ENCODE measurements at regions not wholly inside any gene's neighbourhood (a gene's known extent, or its start where the extent isn't known, plus 50 kb on each side); places are given as distances from the start of the nearest gene placed in this dataset.

- DNase-seq (ENCODE audit: extremely low spot score) = no peak
- ChIA-PET CTCF (no interaction called here), POLR2A (no interaction called here)
- no peak for TF ChIP-seq FOXK2 (IDR thresholded peaks at IDR 0.05)
- no peak for TF ChIP-seq SUZ12 (IDR thresholded peaks at IDR 0.05)
- no peak for TF ChIP-seq LEF1 (IDR thresholded peaks at IDR 0.05; ENCODE audit: borderline replicate concordance)
- no peak for TF ChIP-seq TARDBP (IDR thresholded peaks at IDR 0.05)
- no peak for TF ChIP-seq BHLHE40 (IDR thresholded peaks at IDR 0.05; ENCODE audit: borderline replicate concordance)
- TF ChIP-seq HDGF (IDR thresholded peaks at IDR 0.05; ENCODE audit: borderline replicate concordance) = no peak
- TF ChIP-seq FOXA1 (IDR thresholded peaks at IDR 0.05) = no peak
- TF ChIP-seq ELF4 (IDR thresholded peaks at IDR 0.05) = no peak
- TF ChIP-seq CTBP1 (IDR thresholded peaks at IDR 0.05; ENCODE audit: borderline replicate concordance) = no peak
- TF ChIP-seq SP1 (IDR thresholded peaks at IDR 0.05) = no peak
- no peak for TF ChIP-seq NFRKB (IDR thresholded peaks at IDR 0.05)
- no peak for TF ChIP-seq ARNT (IDR thresholded peaks at IDR 0.05)
- TF ChIP-seq L3MBTL2 (conservative IDR thresholded peaks at IDR 0.05) = no peak
Observed at GRCh38 chr13:79937771-79938216, 403.1 kb downstream of the SPRY2 start.

GRCh38 chr13:79937311-79937710 lies 403.6 kb downstream of the SPRY2 start:
- DNase-seq (ENCODE audit: extremely low spot score) = no peak
- POLR2A ChIA-PET = interaction anchor here (1.2 kb wide), 1 partner anchor 403 kb away, joined by 3 read pairs; the partner anchor contains the start of gene SPRY2
- TF ChIP-seq FOXK2 (IDR thresholded peaks at IDR 0.05) (no peak), FOXM1 (IDR thresholded peaks at IDR 0.05; ENCODE audit: borderline replicate concordance) (no peak), NFRKB (IDR thresholded peaks at IDR 0.05) (no peak), L3MBTL2 (conservative IDR thresholded peaks at IDR 0.05) (no peak), PKNOX1 (IDR thresholded peaks at IDR 0.05) (no peak), CTBP1 (IDR thresholded peaks at IDR 0.05; ENCODE audit: borderline replicate concordance) (no peak), FOXA1 (IDR thresholded peaks at IDR 0.05) (no peak), LEF1 (IDR thresholded peaks at IDR 0.05; ENCODE audit: borderline replicate concordance) (no peak), TARDBP (IDR thresholded peaks at IDR 0.05) (no peak), SUZ12 (IDR thresholded peaks at IDR 0.05) (no peak), ELF4 (IDR thresholded peaks at IDR 0.05) (no peak), BHLHE40 (IDR thresholded peaks at IDR 0.05; ENCODE audit: borderline replicate concordance) (no peak), HDGF (IDR thresholded peaks at IDR 0.05; ENCODE audit: borderline replicate concordance) (no peak), SP1 (IDR thresholded peaks at IDR 0.05) (no peak), ARNT (IDR thresholded peaks at IDR 0.05) (no peak)
- CTCF ChIA-PET = interaction anchor here (0.6 kb wide), 1 partner anchor 8 kb away, joined by 3 read pairs; no protein-coding TSS in a partner anchor

- DNase-seq (ENCODE audit: extremely low spot score) = no peak
- TF ChIP-seq SP1 (IDR thresholded peaks at IDR 0.05) (no peak), ARNT (IDR thresholded peaks at IDR 0.05) (no peak), SUZ12 (IDR thresholded peaks at IDR 0.05) (no peak), TARDBP (IDR thresholded peaks at IDR 0.05) (no peak), CTBP1 (IDR thresholded peaks at IDR 0.05; ENCODE audit: borderline replicate concordance) (no peak), FOXA1 (IDR thresholded peaks at IDR 0.05) (no peak), LEF1 (IDR thresholded peaks at IDR 0.05; ENCODE audit: borderline replicate concordance) (no peak), BHLHE40 (IDR thresholded peaks at IDR 0.05; ENCODE audit: borderline replicate concordance) (no peak), HDGF (IDR thresholded peaks at IDR 0.05; ENCODE audit: borderline replicate concordance) (no peak), NFRKB (IDR thresholded peaks at IDR 0.05) (no peak), ZNF384 (IDR thresholded peaks at IDR 0.05) (no peak), PKNOX1 (IDR thresholded peaks at IDR 0.05) (no peak), FOXM1 (IDR thresholded peaks at IDR 0.05; ENCODE audit: borderline replicate concordance) (no peak), L3MBTL2 (conservative IDR thresholded peaks at IDR 0.05) (no peak), ELF4 (IDR thresholded peaks at IDR 0.05) (no peak)
- POLR2A ChIA-PET = interaction anchor here (1.2 kb wide), 1 partner anchor 404 kb away, joined by 3 read pairs; the partner anchor contains the start of gene SPRY2
- CTCF ChIA-PET = interaction anchor here (0.6 to 1.1 kb wide), 3 partner anchors 9 to 323 kb away, joined by 3 read pairs; no protein-coding TSS in a partner anchor
Observed at GRCh38 chr13:79936368-79937136, 404.4 kb downstream of the SPRY2 start.

GRCh38 chr13:79935121-79935520 lies 405.8 kb downstream of the SPRY2 start:
- POLR2A ChIA-PET = no interaction called here
- CTCF ChIA-PET = interaction anchor here (0.6 kb wide), 1 partner anchor 305 kb away, joined by 3 read pairs; no protein-coding TSS in a partner anchor
- DNase-seq (ENCODE audit: extremely low spot score) = no peak
- TF ChIP-seq SUZ12 (IDR thresholded peaks at IDR 0.05) = no peak
- no peak for TF ChIP-seq FOXK2 (IDR thresholded peaks at IDR 0.05)
- no peak for TF ChIP-seq ELF4 (IDR thresholded peaks at IDR 0.05)
- TF ChIP-seq TARDBP (IDR thresholded peaks at IDR 0.05) = no peak
- no peak for TF ChIP-seq BHLHE40 (IDR thresholded peaks at IDR 0.05; ENCODE audit: borderline replicate concordance)
- no peak for TF ChIP-seq FOXA1 (IDR thresholded peaks at IDR 0.05)
- TF ChIP-seq L3MBTL2 (conservative IDR thresholded peaks at IDR 0.05) = no peak
- no peak for TF ChIP-seq NFRKB (IDR thresholded peaks at IDR 0.05)
- no peak for TF ChIP-seq PKNOX1 (IDR thresholded peaks at IDR 0.05)
- TF ChIP-seq LEF1 (IDR thresholded peaks at IDR 0.05; ENCODE audit: borderline replicate concordance) = no peak
- no peak for TF ChIP-seq SP1 (IDR thresholded peaks at IDR 0.05)
- no peak for TF ChIP-seq FOXM1 (IDR thresholded peaks at IDR 0.05; ENCODE audit: borderline replicate concordance)
- TF ChIP-seq CTBP1 (IDR thresholded peaks at IDR 0.05; ENCODE audit: borderline replicate concordance) = no peak
- no peak for TF ChIP-seq ZNF384 (IDR thresholded peaks at IDR 0.05)
- no peak for TF ChIP-seq ARNT (IDR thresholded peaks at IDR 0.05)
- no peak for TF ChIP-seq HDGF (IDR thresholded peaks at IDR 0.05; ENCODE audit: borderline replicate concordance)

GRCh38 chr13:79933389-79933788 lies 407.5 kb downstream of the SPRY2 start:
- ChIA-PET CTCF (interaction anchor here (0.9 kb wide), 1 partner anchor 254 kb away, joined by 5 read pairs; no protein-coding TSS in a partner anchor), POLR2A (no interaction called here)
- no peak for DNase-seq (ENCODE audit: extremely low spot score)
- no peak for TF ChIP-seq FOXA1 (IDR thresholded peaks at IDR 0.05)
- no peak for TF ChIP-seq LEF1 (IDR thresholded peaks at IDR 0.05; ENCODE audit: borderline replicate concordance)
- TF ChIP-seq BHLHE40 (IDR thresholded peaks at IDR 0.05; ENCODE audit: borderline replicate concordance) = no peak
- TF ChIP-seq SP1 (IDR thresholded peaks at IDR 0.05) = no peak
- no peak for TF ChIP-seq NFRKB (IDR thresholded peaks at IDR 0.05)
- TF ChIP-seq CTBP1 (IDR thresholded peaks at IDR 0.05; ENCODE audit: borderline replicate concordance) = no peak
- TF ChIP-seq HDGF (IDR thresholded peaks at IDR 0.05; ENCODE audit: borderline replicate concordance) = no peak
- no peak for TF ChIP-seq TARDBP (IDR thresholded peaks at IDR 0.05)
- no peak for TF ChIP-seq FOXM1 (IDR thresholded peaks at IDR 0.05; ENCODE audit: borderline replicate concordance)
- no peak for TF ChIP-seq ARNT (IDR thresholded peaks at IDR 0.05)
- no peak for TF ChIP-seq SUZ12 (IDR thresholded peaks at IDR 0.05)
- TF ChIP-seq L3MBTL2 (conservative IDR thresholded peaks at IDR 0.05) = no peak
- no peak for TF ChIP-seq PKNOX1 (IDR thresholded peaks at IDR 0.05)
- TF ChIP-seq ZNF384 (IDR thresholded peaks at IDR 0.05) = no peak
- no peak for TF ChIP-seq FOXK2 (IDR thresholded peaks at IDR 0.05)
- no peak for TF ChIP-seq ELF4 (IDR thresholded peaks at IDR 0.05)
